ENCODE measurements at regions not wholly inside any gene's neighbourhood (a gene's known extent, or its start where the extent isn't known, plus 50 kb on each side); places are given as distances from the start of the nearest gene placed in this dataset.
"Not testable (repeated sequence)": the region's sequence is repeated elsewhere in the genome, so short reads cannot be mapped to it uniquely, and the experiment has no call there.

GRCh38 chr6:164750128-164750527 lies 559.3 kb downstream of the C6orf118 start:
- Mint-ChIP-seq H3K4me3 (ENCODE audit: unreplicated experiment) (no peak overlapping the region), H3K27ac (ENCODE audit: unreplicated experiment) (no peak overlapping the region), H3K9me3 (ENCODE audit: unreplicated experiment) (no peaks in the 10 kb centered on the region), H3K36me3 (ENCODE audit: unreplicated experiment) (no peaks in the 10 kb centered on the region), H3K27me3 (ENCODE audit: unreplicated experiment) (peaks cover 2% of the 10 kb centered on the region), H3K4me1 (ENCODE audit: low read depth, unreplicated experiment) (no peaks in the 10 kb centered on the region)
- no peak for TF ChIP-seq CTCF (IDR thresholded peaks at IDR 0.05; ENCODE audit: partially characterized antibody, unreplicated experiment)
- no peak for DNase-seq

GRCh38 chr6:164749221-164750064 lies 560.0 kb downstream of the C6orf118 start:
- no peak overlapping the region for H3K27ac Mint-ChIP-seq (ENCODE audit: unreplicated experiment)
- TF ChIP-seq CTCF (IDR thresholded peaks at IDR 0.05; ENCODE audit: partially characterized antibody, unreplicated experiment): no peak
- H3K9me3 Mint-ChIP-seq (ENCODE audit: unreplicated experiment): peaks cover 1% of the 10 kb centered on the region
- no peaks in the 10 kb centered on the region for H3K36me3 Mint-ChIP-seq (ENCODE audit: unreplicated experiment)
- DNase-seq: no peak
- peaks cover 2% of the 10 kb centered on the region for H3K27me3 Mint-ChIP-seq (ENCODE audit: unreplicated experiment)
- H3K4me1 Mint-ChIP-seq (ENCODE audit: low read depth, unreplicated experiment): no peaks in the 10 kb centered on the region
- H3K4me3 Mint-ChIP-seq (ENCODE audit: unreplicated experiment): no peak overlapping the region

GRCh38 chr6:164744301-164744700 lies 565.1 kb downstream of the C6orf118 start:
- Mint-ChIP-seq H3K36me3 (ENCODE audit: unreplicated experiment) (no peaks in the 10 kb centered on the region), H3K9me3 (ENCODE audit: unreplicated experiment) (peaks cover 1% of the 10 kb centered on the region), H3K27ac (ENCODE audit: unreplicated experiment) (no peak overlapping the region), H3K4me1 (ENCODE audit: low read depth, unreplicated experiment) (no peaks in the 10 kb centered on the region), H3K27me3 (ENCODE audit: unreplicated experiment) (no peaks in the 10 kb centered on the region), H3K4me3 (ENCODE audit: unreplicated experiment) (no peak overlapping the region)
- TF ChIP-seq CTCF (IDR thresholded peaks at IDR 0.05; ENCODE audit: partially characterized antibody, unreplicated experiment): no peak
- DNase-seq: no peak

GRCh38 chr6:164741938-164742451 lies 567.4 kb downstream of the C6orf118 start:
- H3K36me3 Mint-ChIP-seq (ENCODE audit: unreplicated experiment): peaks cover 7% of the 10 kb centered on the region
- no peak overlapping the region for H3K4me3 Mint-ChIP-seq (ENCODE audit: unreplicated experiment)
- no peak for TF ChIP-seq CTCF (IDR thresholded peaks at IDR 0.05; ENCODE audit: partially characterized antibody, unreplicated experiment)
- no peak overlapping the region for H3K27ac Mint-ChIP-seq (ENCODE audit: unreplicated experiment)
- H3K9me3 Mint-ChIP-seq (ENCODE audit: unreplicated experiment): peaks cover 5% of the 10 kb centered on the region
- DNase-seq: no peak
- no peaks in the 10 kb centered on the region for H3K4me1 Mint-ChIP-seq (ENCODE audit: low read depth, unreplicated experiment)
- H3K27me3 Mint-ChIP-seq (ENCODE audit: unreplicated experiment): peaks cover 2% of the 10 kb centered on the region

- not testable (repeated sequence) for DNase-seq; H3K9me3 Mint-ChIP-seq (ENCODE audit: unreplicated experiment); H3K27ac Mint-ChIP-seq (ENCODE audit: unreplicated experiment); H3K4me3 Mint-ChIP-seq (ENCODE audit: unreplicated experiment); H3K36me3 Mint-ChIP-seq (ENCODE audit: unreplicated experiment); H3K4me1 Mint-ChIP-seq (ENCODE audit: low read depth, unreplicated experiment); H3K27me3 Mint-ChIP-seq (ENCODE audit: unreplicated experiment)
These were observed 573.3 kb downstream of the C6orf118 start for GRCh38 chr6:164736090-164736489.
